ENCODE measurements at regions not wholly inside any gene's neighbourhood (a gene's known extent, or its start where the extent isn't known, plus 50 kb on each side); places are given as distances from the start of the nearest gene placed in this dataset.

DNA sequence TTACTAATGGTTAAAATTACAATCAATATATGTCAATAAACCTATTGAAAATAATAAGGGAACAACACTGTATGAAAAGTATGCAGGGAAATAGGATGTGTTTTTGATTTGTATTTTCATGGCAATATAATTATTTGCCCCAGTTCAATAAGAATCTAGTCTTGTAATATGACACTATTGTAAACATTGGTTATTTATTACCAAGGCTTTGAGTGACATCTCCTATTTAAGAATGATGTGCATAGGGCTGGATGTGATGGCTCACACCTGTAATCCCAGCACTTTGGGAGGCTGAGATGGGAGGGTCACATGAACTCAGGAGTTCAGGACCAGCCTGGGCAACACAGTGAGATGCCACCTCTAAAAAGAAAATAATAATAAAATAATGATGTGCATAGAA is 78.6 kb upstream of the DTNBP1 start:
- no peak overlapping the region for H3K4me2 ChIP-seq (ENCODE audit: insufficient read depth, insufficient read length, low read length)
- no peak for DNase-seq
- H3K14ac ChIP-seq (ENCODE audit: insufficient read depth, low read length), result no peak overlapping the region
- H2BK120ac ChIP-seq (ENCODE audit: low read depth, low read length, poor library complexity, severe bottlenecking), result no peak overlapping the region
- Mint-ChIP-seq H3K36me3 (ENCODE audit: insufficient read depth in 1 of 3, low read depth in 3 of 3) (peaks cover 0 to 26% (median 19%) of the 10 kb centered on the region in 3 experiments; a peak in 5 of 7 replicates), H3K4me3 (no peak overlapping the region), H3K27me3 (ENCODE audit: low read depth) (no peaks in the 10 kb centered on the region), H3K4me1 (peaks cover 24 to 28% of the 10 kb centered on the region in 2 experiments), H3K9me3 (peaks cover 11 to 27% of the 10 kb centered on the region in 2 experiments), H3K27ac (no peak overlapping the region)
- no peak overlapping the region for H3K23ac ChIP-seq (ENCODE audit: insufficient read length, low read depth, low read length)
- H3K4ac ChIP-seq (ENCODE audit: low read depth, low read length), result no peak overlapping the region
- no peaks in the 10 kb centered on the region for H3K23me2 ChIP-seq (ENCODE audit: insufficient read length, low read depth, low read length, poor library complexity, severe bottlenecking)
- no peak overlapping the region for H4K8ac ChIP-seq (replicated peaks; ENCODE audit: insufficient read length, low read depth, low read length)
- H3K79me2 ChIP-seq (ENCODE audit: insufficient read depth, low read length), result no peaks in the 10 kb centered on the region
- no peak overlapping the region for H3K56ac ChIP-seq (ENCODE audit: insufficient read length, low read depth, low read length)
- H2BK5ac ChIP-seq (ENCODE audit: insufficient read length, low read length), result no peak overlapping the region
- H2AK5ac ChIP-seq (ENCODE audit: insufficient read length, low read length), result no peak overlapping the region
- no peak overlapping the region for H2BK20ac ChIP-seq (ENCODE audit: low read depth, low read length, poor library complexity, severe bottlenecking)
- H3K4me1 ChIP-seq (ENCODE audit: insufficient read depth, low read length), result no peaks in the 10 kb centered on the region; the same call in 1 of the 2 replicates
- no peaks in the 10 kb centered on the region for H4K20me1 ChIP-seq (ENCODE audit: control insufficient read depth, insufficient read depth, insufficient read length)
- H2BK12ac ChIP-seq (ENCODE audit: insufficient read length, low read depth, low read length), result no peak overlapping the region
- no peak overlapping the region for H3K27ac ChIP-seq (ENCODE audit: insufficient read length, low read depth, low read length)
- H4K5ac ChIP-seq (ENCODE audit: insufficient read length, low read depth, low read length), result no peak overlapping the region
- no peak overlapping the region for H3T11ph ChIP-seq (ENCODE audit: low read length)
- H3K18ac ChIP-seq (ENCODE audit: insufficient read length, low read depth, low read length), result no peak overlapping the region
- H2AFZ ChIP-seq (ENCODE audit: low read length), result no peak overlapping the region
- no peak overlapping the region for H3K9ac ChIP-seq (ENCODE audit: extremely low read depth, insufficient read length, low read length)
- no peaks in the 10 kb centered on the region for H3K79me1 ChIP-seq (ENCODE audit: insufficient read depth, low read depth, low read length, poor library complexity, severe bottlenecking)
- no peaks in the 10 kb centered on the region for H3K9me3 ChIP-seq (ENCODE audit: control insufficient read depth, low read depth, low read length)
- H2BK15ac ChIP-seq (ENCODE audit: low read depth, low read length), result no peak overlapping the region
- H3K27me3 ChIP-seq (ENCODE audit: insufficient read depth, low read length), result no peaks in the 10 kb centered on the region
- H4K91ac ChIP-seq (ENCODE audit: insufficient read length, low read depth, low read length), result no peak overlapping the region
- TF ChIP-seq, protein P1, sequence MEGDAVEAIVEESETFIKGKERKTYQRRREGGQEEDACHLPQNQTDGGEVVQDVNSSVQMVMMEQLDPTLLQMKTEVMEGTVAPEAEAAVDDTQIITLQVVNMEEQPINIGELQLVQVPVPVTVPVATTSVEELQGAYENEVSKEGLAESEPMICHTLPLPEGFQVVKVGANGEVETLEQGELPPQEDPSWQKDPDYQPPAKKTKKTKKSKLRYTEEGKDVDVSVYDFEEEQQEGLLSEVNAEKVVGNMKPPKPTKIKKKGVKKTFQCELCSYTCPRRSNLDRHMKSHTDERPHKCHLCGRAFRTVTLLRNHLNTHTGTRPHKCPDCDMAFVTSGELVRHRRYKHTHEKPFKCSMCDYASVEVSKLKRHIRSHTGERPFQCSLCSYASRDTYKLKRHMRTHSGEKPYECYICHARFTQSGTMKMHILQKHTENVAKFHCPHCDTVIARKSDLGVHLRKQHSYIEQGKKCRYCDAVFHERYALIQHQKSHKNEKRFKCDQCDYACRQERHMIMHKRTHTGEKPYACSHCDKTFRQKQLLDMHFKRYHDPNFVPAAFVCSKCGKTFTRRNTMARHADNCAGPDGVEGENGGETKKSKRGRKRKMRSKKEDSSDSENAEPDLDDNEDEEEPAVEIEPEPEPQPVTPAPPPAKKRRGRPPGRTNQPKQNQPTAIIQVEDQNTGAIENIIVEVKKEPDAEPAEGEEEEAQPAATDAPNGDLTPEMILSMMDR (conservative IDR thresholded peaks at IDR 0.05), result no peak
